Neural crest cell (in vitro differentiated cells): ENCODE measurements at regions not wholly inside any gene's neighbourhood (a gene's known extent, or its start where the extent isn't known, plus 50 kb on each side); places are given as distances from the start of the nearest gene placed in this dataset.

Experiments
- DNase-seq: peaks from one replicate; pipeline ENCODE4 v3.0.0; 2021; ENCODE audit warnings: low read depth, mixed read lengths, low spot score
- H3K27ac Mint-ChIP-seq: one replicate; pipeline ENCODE4 v1.8.0; 2021; ENCODE audit warnings: mild to moderate bottlenecking, mixed read lengths; ENCODE audit not compliant: unreplicated experiment
- H3K27me3 Mint-ChIP-seq: 2 replicates; pipeline ENCODE4 v1.8.0; 2021; ENCODE audit warnings: low read depth, mild to moderate bottlenecking, mixed read lengths
- H3K36me3 Mint-ChIP-seq: 2 replicates; pipeline ENCODE4 v1.8.0; 2021; ENCODE audit warnings: low read depth, mild to moderate bottlenecking, mixed read lengths
- H3K4me1 Mint-ChIP-seq: 2 replicates; pipeline ENCODE4 v1.8.0; 2021; ENCODE audit warnings: mixed read lengths
- H3K4me3 Mint-ChIP-seq: one replicate; pipeline ENCODE4 v1.8.0; 2021; ENCODE audit warnings: mild to moderate bottlenecking, mixed read lengths
- H3K9me3 Mint-ChIP-seq: 2 replicates; pipeline ENCODE4 v1.8.0; 2021; ENCODE audit warnings: mixed read lengths
- TF ChIP-seq, protein P1 (sequence below): fragments of 200-600 bp; sonication (generic); conservative IDR thresholded peaks from 2 replicates; pipeline ENCODE4 v1.5.0; 2021; ENCODE audit warnings: antibody characterized with exemption, mild to moderate bottlenecking

- Mint-ChIP-seq H3K4me1 (peaks cover 11% of the 10 kb centered on the region), H3K27ac (no peak overlapping the region), H3K27me3 (peaks cover 36% of the 10 kb centered on the region), H3K36me3 (no peaks in the 10 kb centered on the region), H3K9me3 (peaks cover 2% of the 10 kb centered on the region), H3K4me3 (no peak overlapping the region)
- TF ChIP-seq, protein P1, sequence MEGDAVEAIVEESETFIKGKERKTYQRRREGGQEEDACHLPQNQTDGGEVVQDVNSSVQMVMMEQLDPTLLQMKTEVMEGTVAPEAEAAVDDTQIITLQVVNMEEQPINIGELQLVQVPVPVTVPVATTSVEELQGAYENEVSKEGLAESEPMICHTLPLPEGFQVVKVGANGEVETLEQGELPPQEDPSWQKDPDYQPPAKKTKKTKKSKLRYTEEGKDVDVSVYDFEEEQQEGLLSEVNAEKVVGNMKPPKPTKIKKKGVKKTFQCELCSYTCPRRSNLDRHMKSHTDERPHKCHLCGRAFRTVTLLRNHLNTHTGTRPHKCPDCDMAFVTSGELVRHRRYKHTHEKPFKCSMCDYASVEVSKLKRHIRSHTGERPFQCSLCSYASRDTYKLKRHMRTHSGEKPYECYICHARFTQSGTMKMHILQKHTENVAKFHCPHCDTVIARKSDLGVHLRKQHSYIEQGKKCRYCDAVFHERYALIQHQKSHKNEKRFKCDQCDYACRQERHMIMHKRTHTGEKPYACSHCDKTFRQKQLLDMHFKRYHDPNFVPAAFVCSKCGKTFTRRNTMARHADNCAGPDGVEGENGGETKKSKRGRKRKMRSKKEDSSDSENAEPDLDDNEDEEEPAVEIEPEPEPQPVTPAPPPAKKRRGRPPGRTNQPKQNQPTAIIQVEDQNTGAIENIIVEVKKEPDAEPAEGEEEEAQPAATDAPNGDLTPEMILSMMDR: no peak
- DNase-seq: no peak
Observed at GRCh38 chr10:8321990-8322389, 267.5 kb downstream of the GATA3 start.

GRCh38 chr10:8323428-8324054 lies 269.1 kb downstream of the GATA3 start:
- no peaks in the 10 kb centered on the region for H3K36me3 Mint-ChIP-seq
- no peak overlapping the region for H3K27ac Mint-ChIP-seq
- peaks cover 11% of the 10 kb centered on the region for H3K4me1 Mint-ChIP-seq
- TF ChIP-seq, protein P1: no peak
- DNase-seq: no peak
- peaks cover 47% of the 10 kb centered on the region for H3K27me3 Mint-ChIP-seq
- H3K4me3 Mint-ChIP-seq: no peak overlapping the region
- H3K9me3 Mint-ChIP-seq: peaks cover 2% of the 10 kb centered on the region

DNA sequence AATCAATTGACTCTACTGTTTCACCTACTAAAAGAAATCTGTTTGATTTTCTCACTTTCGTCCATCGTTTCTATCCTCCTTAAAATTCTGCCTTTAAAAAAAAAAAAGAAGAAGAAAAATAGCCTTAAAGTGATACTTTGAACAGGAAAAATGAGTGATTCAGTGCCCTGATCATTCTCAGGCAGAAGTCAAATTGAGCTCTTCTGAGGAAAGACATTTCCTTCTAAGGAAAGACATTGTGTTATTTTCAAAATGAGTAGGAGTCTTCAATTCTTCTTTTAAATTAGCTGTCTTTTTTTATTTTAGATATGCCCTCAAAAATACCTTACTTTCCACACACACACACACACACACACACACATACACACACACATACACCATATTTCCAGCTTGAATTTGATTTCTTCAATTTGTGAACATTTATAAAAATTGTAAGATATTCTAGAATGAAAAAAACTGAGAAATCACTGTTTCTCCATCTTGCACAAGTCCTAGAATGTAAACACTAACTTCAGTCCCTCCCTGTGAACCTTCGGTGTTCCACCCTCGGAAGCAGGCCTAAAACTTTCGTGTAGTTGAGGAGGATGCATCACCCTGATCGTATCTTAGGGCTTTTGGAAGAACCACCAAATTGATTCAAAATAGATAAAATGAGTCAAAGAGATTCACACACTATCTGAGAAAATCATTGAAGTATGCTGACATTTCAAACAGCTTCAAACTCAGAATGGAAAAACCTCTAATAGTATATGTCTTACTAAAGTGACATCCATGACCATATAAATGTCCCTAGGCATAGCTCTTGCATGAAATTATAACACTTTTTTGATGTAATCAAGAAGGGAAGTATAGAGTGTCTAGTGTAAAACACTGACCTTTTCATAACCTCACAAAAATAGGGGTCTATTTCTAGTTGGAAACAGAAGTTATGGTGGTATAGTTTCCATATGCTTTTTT lies 270.8 kb downstream of the GATA3 start:
- peaks cover 11% of the 10 kb centered on the region for H3K4me1 Mint-ChIP-seq
- TF ChIP-seq, protein P1: no peak
- no peaks in the 10 kb centered on the region for H3K9me3 Mint-ChIP-seq
- H3K4me3 Mint-ChIP-seq: no peak overlapping the region
- DNase-seq: no peak
- H3K27me3 Mint-ChIP-seq: peaks cover 64% of the 10 kb centered on the region
- H3K27ac Mint-ChIP-seq: no peak overlapping the region
- no peaks in the 10 kb centered on the region for H3K36me3 Mint-ChIP-seq

GRCh38 chr10:8326396-8327139 lies 272.1 kb downstream of the GATA3 start:
- Mint-ChIP-seq H3K4me3 (no peak overlapping the region), H3K27me3 (peaks cover 67% of the 10 kb centered on the region), H3K4me1 (peaks cover 11% of the 10 kb centered on the region), H3K9me3 (no peaks in the 10 kb centered on the region), H3K36me3 (no peaks in the 10 kb centered on the region), H3K27ac (no peak overlapping the region)
- TF ChIP-seq, protein P1: no peak
- no peak for DNase-seq

- H3K4me3 Mint-ChIP-seq: no peak overlapping the region
- H3K9me3 Mint-ChIP-seq: no peaks in the 10 kb centered on the region
- H3K27ac Mint-ChIP-seq: no peak overlapping the region
- H3K27me3 Mint-ChIP-seq: peaks cover 72% of the 10 kb centered on the region
- TF ChIP-seq, protein P1: no peak
- DNase-seq: no peak
- no peaks in the 10 kb centered on the region for H3K36me3 Mint-ChIP-seq
- H3K4me1 Mint-ChIP-seq: peaks cover 14% of the 10 kb centered on the region
Observed at GRCh38 chr10:8327140-8327423, 272.6 kb downstream of the GATA3 start.
